ENCODE measurements at regions not wholly inside any gene's neighbourhood (a gene's known extent, or its start where the extent isn't known, plus 50 kb on each side); places are given as distances from the start of the nearest gene placed in this dataset.
"Not testable (repeated sequence)": the region's sequence is repeated elsewhere in the genome, so short reads cannot be mapped to it uniquely, and the experiment has no call there.

- TF ChIP-seq EP300, POLR2A, CTCF, POLR2AphosphoS5 (IDR thresholded peaks at IDR 0.05): not testable (repeated sequence)
Measured at GRCh38 chr21:27317601-27318000, 350.7 kb upstream of the ADAMTS5 start.

Data from suprapubic skin (tissue), 4 donors.